Stimulated activated CD4-positive, alpha-beta T cell treated with anti-CD3 and anti-CD28 coated beads, Interleukin-4, amount 100 ng/mL, for 48 hours (primary cell): ENCODE measurements at regions not wholly inside any gene's neighbourhood (a gene's known extent, or its start where the extent isn't known, plus 50 kb on each side); places are given as distances from the start of the nearest gene placed in this dataset.
"Not testable (repeated sequence)": the region's sequence is repeated elsewhere in the genome, so short reads cannot be mapped to it uniquely, and the experiment has no call there.

Experiments
- DNase-seq, 2 donors: peaks; one replicate each; pipeline ENCODE4 v3.0.0-alpha.2; 2020; ENCODE audit warnings: low read depth in 2 of 2

- no peak for DNase-seq
Observed at GRCh38 chr19:30236587-30236986, 135.6 kb upstream of the ZNF536 start.

DNA sequence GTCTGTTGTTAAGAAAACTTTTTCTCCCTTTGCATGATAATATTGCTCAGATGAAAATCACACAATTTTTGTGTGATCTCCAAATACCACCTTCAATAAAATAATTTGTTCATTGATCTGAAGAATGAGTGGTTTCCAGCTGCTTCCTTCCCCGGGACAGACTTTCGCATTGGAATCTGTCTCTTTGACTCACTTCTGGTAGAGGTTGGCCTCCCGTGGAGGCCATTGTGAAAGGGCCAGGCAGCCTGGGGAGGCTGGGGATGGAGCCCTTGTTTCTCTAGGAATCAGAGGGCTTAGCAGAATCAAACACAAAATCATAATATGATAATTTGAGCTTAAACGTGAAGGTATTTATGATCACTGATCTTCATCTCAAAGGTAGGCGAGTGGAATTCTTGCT is 135.0 kb upstream of the ZNF536 start:
- no peak for DNase-seq

DNA sequence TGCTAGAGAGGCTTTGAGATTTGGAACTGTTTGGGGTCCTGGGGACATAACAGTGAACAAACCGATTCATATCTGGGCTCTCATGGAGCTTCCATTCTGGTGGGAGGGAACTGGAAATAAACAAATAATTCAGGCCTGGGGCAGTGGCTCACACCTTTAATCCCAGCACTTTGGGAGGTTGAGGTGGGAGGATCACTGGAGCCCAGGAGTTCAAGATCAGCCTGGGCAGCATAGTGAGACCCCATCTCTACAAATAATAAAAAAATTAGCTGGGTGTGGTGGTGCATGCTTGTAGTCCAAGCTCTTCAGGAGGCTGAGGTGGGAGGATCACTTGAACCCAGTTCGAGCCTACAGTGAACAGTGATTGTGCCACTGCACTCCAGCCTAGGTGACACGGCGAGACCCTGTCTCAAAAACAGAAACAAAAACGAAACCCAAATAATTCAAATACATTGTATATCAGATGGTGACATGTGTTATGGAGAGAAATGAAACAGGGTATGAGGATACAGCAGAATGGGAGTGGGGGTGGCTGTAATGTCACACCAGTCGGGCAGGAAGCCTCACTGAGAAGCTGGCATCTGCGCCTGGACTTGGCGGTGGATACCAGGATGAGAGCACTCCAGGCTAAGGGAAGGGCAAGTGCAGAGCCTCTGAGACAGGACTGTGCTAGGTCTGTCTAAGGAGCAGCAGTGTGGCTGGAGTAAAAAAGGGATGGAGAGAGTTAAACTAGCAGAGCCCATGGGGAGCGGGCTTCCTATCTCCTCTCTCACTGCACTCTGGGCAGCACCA is 131.1 kb upstream of the ZNF536 start:
- DNase-seq: no peak

GRCh38 chr19:30244533-30244932 is 127.7 kb upstream of the ZNF536 start:
- DNase-seq: no peak

DNA sequence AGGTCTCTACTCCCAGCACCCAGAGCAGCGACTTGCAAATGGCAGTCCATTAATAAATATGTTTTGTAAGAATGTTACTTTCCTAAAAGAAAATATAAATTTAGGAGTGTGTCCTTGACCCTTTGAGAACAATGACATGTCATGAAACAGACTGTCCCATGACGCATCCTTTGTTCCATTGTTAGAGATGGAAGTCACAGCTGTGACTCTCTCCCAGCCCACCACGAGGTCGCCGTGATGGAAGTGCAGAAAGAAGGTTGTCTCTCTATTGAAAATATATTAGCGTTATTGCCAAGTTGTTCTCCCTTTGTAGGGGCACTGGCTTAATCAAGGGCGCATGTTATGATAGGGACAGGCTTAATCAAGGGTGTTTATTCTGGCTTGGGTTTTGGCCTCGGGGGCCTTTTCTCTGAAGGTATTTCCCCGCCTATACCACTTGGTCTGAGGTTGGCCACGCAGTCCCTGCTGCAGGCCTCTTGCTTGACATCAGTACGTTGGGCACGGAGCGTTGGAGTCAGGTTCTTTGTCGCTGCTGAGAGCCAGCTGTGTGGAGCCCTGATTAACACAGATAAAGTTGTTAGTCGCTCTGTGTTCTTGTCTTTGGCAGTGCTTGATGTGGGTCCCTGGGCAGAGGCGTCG is 126.7 kb upstream of the ZNF536 start:
- no peak for DNase-seq

GRCh38 chr19:30249911-30250310 is 122.3 kb upstream of the ZNF536 start:
- DNase-seq: no peak

DNA sequence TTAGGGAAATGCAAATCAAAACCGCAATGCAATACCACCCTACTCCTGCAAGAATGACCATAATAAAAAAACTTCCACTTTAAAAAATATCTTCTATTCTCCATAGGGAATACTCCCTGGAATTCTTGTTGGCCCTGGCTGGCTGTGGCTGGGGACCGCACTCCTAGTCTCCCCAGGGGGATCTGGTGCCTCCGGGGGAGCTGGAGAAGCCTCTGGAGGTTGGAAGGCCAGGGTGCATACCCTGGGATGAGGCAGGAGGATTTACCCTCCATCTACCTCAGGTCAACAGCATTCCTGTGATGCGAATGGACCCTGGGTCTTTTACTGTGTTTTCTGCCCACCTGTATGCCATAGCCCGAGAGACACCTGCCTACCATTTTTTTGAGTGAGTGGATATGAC is 120.0 kb upstream of the ZNF536 start:
- no peak for DNase-seq

DNA sequence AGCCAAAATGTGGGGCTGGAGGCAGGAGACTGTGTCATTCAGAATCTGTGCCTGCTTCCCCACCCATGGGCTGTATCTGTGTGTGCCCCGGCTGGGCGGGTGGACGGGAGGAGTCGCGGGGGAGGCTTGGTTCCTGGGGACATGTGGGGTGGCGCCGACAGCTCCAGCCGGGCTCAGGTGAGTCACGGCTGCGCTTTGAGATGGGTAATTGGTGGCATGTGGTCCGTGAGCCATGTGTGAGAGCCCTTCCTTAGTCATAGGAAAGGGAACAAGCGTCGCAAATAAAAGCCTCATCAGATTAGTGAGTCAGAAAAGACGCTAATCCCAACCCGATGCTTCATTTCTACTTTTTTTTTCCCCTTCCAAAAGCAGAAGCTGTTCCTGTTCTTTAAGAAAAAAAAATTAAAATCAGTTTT is 118.6 kb upstream of the ZNF536 start:
- no peak for DNase-seq

DNA sequence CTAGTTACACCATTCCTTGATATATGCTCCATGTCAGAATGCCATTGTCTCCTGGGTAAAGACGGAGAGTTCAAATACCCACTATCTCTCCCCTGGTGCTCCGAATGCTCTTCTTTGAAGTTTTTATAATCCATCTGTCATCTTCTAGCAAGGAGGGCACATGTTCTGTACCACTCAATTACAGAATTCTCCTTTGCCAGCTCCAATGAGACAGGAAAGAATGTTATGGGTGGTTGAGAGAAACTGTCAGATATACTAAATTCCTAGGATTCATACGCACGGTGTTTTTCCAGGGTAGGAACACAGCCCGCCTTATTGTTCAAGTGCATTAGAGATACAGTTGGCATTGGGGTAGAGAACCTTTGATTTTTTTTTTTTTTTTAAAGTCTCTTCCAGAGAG is 118.0 kb upstream of the ZNF536 start:
- no peak for DNase-seq

GRCh38 chr19:30254789-30255188 is 117.4 kb upstream of the ZNF536 start:
- DNase-seq: no peak

GRCh38 chr19:30255791-30256495 is 116.2 kb upstream of the ZNF536 start:
- no peak for DNase-seq

- no peak for DNase-seq
Observed at GRCh38 chr19:30256496-30256850, 115.7 kb upstream of the ZNF536 start.

GRCh38 chr19:30263830-30264381 is 108.3 kb upstream of the ZNF536 start:
- DNase-seq: no peak

- DNase-seq: not testable (repeated sequence)
Observed at GRCh38 chr19:30265918-30266317, 106.3 kb upstream of the ZNF536 start.

GRCh38 chr19:30266687-30267086 is 105.5 kb upstream of the ZNF536 start:
- DNase-seq: no peak

DNA sequence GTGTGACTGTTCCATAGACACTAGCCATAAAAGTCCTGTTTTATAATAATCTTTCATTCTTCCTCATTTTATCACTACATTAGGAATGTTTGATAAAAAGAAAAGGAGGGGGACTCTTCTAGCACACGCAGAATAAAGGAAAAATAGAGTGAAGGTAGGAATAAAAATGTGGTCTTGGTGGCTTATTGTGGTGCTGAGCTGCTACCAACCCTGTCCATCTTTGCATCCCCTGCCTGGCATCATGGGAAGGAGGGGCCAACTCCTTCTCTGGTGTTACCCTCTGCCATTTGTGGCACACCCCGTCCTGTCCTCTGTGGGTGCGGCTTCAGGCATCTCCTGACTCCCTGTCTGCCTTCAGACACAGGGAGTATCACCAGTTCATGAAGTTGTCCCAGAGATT is 104.9 kb upstream of the ZNF536 start:
- DNase-seq: no peak

GRCh38 chr19:30268601-30269000 is 103.6 kb upstream of the ZNF536 start:
- no peak for DNase-seq

DNA sequence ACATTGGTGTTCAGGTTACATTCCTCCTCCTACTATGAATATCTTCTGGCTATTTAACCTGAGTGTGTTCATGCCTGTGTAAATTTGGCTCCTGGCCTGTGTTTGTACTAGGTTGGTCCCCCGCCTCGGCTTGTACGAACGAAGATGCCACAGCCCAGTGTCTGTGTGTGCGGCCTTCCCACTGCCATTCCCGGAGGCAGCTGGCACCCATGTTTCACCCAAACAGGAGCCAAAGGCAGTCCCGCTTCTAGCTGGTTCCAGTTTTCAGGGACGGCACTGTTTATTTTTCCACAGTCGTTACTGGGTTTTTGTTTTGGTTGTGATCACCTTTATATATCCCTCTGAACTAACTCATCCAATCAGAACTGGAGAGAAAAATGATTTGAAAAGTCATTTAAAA is 102.5 kb upstream of the ZNF536 start:
- no peak for DNase-seq

GRCh38 chr19:30271816-30272215 is 100.4 kb upstream of the ZNF536 start:
- no peak for DNase-seq

GRCh38 chr19:30272554-30272953 is 99.6 kb upstream of the ZNF536 start:
- no peak for DNase-seq

DNA sequence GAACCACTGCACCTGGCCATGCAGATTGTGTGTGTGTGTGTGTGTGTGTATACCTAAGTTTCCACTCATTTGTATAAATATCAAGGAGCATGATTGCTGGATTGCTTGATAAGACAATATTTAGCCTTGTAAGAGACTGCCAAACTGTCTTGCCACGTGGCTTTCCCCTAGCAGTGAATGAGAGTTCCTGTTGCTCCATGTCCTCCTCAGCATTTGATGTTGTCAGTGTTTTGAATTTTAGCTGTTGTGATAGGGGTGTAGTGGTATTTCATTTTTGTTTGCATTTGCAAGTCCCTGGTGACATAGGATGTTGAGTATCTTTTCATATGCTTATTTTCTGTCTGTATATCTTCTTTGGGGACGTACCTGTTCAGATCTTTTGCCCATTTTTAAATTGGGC is 99.0 kb upstream of the ZNF536 start:
- DNase-seq: no peak

- DNase-seq: no peak
Observed at GRCh38 chr19:30274987-30275386, 97.2 kb upstream of the ZNF536 start.
